Fibroblast of lung (primary cell): ENCODE measurements at regions not wholly inside any gene's neighbourhood (a gene's known extent, or its start where the extent isn't known, plus 50 kb on each side); places are given as distances from the start of the nearest gene placed in this dataset.
"Not testable (repeated sequence)": the region's sequence is repeated elsewhere in the genome, so short reads cannot be mapped to it uniquely, and the experiment has no call there.

Experiments used
- EZH2 ChIP-seq: IDR thresholded peaks from 2 replicates; pipeline ENCODE4 v1.5.1; 2012; ENCODE audit warnings: low read length, control low read depth, mild to moderate bottlenecking; ENCODE audit errors: missing control alignments
- TF ChIP-seq, protein P1 (sequence below), 2 donors: IDR thresholded peaks in 1 of 2; conservative IDR thresholded peaks in 1 of 2; 1 replicate in 1 of 2; 2 replicates in 1 of 2; pipeline ENCODE4 v1.5.1; 2011 to 2012; ENCODE audit warnings: low read length in 2 of 2, control low read depth in 1 of 2, inconsistent platforms in 1 of 2, low read depth in 1 of 2, mild to moderate bottlenecking in 1 of 2

DNA sequence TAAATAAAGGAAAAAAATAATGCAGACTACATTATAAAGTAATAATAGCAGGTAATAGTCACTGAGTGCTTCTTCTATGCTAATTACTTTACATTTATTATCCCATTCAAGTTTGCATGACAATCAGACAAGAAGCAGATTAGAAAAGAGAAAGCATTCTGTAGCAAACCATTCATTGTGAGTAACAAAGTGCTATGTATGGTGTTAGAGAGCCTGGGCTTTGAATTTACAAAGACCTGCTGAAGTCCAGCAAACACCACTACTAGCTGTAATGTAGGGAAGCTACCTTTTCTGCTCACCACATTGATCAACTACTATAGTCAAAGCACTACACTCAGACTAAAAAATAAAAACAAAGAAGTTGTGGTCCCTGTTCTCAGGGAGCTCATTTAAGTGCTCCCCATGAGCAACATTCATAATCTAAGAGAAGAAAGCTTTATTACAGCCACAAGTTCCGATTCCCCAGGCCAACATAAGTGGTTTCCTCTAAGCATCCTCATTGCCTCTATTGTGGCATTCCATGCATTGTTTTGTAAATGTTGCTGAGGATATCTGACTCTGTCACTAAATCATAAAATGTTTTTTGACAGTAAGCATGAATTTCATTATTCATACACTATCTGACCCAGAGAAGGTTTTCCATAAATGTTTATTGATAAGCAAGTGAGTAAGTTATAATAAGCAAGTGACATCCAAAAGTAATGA, 108.5 kb downstream of the FOXD4L6 start:
- TF ChIP-seq, protein P1, sequence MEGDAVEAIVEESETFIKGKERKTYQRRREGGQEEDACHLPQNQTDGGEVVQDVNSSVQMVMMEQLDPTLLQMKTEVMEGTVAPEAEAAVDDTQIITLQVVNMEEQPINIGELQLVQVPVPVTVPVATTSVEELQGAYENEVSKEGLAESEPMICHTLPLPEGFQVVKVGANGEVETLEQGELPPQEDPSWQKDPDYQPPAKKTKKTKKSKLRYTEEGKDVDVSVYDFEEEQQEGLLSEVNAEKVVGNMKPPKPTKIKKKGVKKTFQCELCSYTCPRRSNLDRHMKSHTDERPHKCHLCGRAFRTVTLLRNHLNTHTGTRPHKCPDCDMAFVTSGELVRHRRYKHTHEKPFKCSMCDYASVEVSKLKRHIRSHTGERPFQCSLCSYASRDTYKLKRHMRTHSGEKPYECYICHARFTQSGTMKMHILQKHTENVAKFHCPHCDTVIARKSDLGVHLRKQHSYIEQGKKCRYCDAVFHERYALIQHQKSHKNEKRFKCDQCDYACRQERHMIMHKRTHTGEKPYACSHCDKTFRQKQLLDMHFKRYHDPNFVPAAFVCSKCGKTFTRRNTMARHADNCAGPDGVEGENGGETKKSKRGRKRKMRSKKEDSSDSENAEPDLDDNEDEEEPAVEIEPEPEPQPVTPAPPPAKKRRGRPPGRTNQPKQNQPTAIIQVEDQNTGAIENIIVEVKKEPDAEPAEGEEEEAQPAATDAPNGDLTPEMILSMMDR (conservative IDR thresholded peaks at IDR 0.05 in 1 of 2, IDR thresholded peaks at IDR 0.05 in 1 of 2; ENCODE audit: low read depth in 1 of 2, low read length in 2 of 2), result not testable (repeated sequence)
- not testable (repeated sequence) for TF ChIP-seq EZH2
